Ascending aorta (tissue), 2 donors: ENCODE measurements at regions not wholly inside any gene's neighbourhood (a gene's known extent, or its start where the extent isn't known, plus 50 kb on each side); places are given as distances from the start of the nearest gene placed in this dataset.
"Not testable (repeated sequence)": the region's sequence is repeated elsewhere in the genome, so short reads cannot be mapped to it uniquely, and the experiment has no call there.

Source experiments
- DNase-seq, 2 donors: peaks; one replicate each; pipeline ENCODE4 v3.0.0-alpha.2; 2019; ENCODE audit warnings: low spot score in 2 of 2
- H3K27ac ChIP-seq, 2 donors: fragments of 200-600 bp; sonication (generic); one replicate each; pipeline ENCODE4 v1.5.1; 2016 to 2017; ENCODE audit warnings: mild to moderate bottlenecking in 1 of 2
- H3K27me3 ChIP-seq: fragments of 200-600 bp; sonication (generic); one replicate; pipeline ENCODE4 v1.5.1; 2017
- H3K36me3 ChIP-seq, 2 donors: fragments of 200-600 bp; sonication (generic); one replicate each; pipeline ENCODE4 v1.5.1; 2016
- H3K4me1 ChIP-seq, 2 donors: fragments of 200-600 bp; sonication (generic); one replicate each; pipeline ENCODE4 v1.5.1; 2016 to 2017; ENCODE audit warnings: mild to moderate bottlenecking in 1 of 2
- H3K4me3 ChIP-seq, 2 donors: fragments of 200-600 bp; sonication (generic); one replicate each; pipeline ENCODE4 v1.5.1; 2016 to 2017; ENCODE audit warnings: mild to moderate bottlenecking in 1 of 2
- H3K9me3 ChIP-seq, 2 donors: fragments of 200-600 bp; sonication (generic); one replicate each; pipeline ENCODE4 v1.5.1; 2016
- CTCF ChIP-seq, 3 experiments: fragments of 200-600 bp in 2 of 3; fragments of 450-650 bp in 1 of 3; sonication (generic) in 2 of 3; IDR thresholded peaks; one replicate each; pipeline ENCODE4 v1.5.1; 2016 to 2019; ENCODE audit warnings: antibody characterized with exemption in 3 of 3, mild to moderate bottlenecking in 1 of 3, moderate library complexity in 1 of 3
- intact Hi-C: fragments of 100-400 bp; cut with DNase I; formaldehyde crosslinking; loops from one replicate; pipeline ENCODE4 v1.15.1; 2023

GRCh38 chr13:64130600-64130999 is 2715.0 kb upstream of the PCDH20 start:
- H3K9me3 ChIP-seq: no peaks in the 10 kb centered on the region
- intact Hi-C loops: no loop called here
- H3K27me3 ChIP-seq: no peaks in the 10 kb centered on the region
- TF ChIP-seq CTCF (IDR thresholded peaks at IDR 0.05): no peak
- H3K4me3 ChIP-seq: no peak overlapping the region
- DNase-seq: no peak
- no peaks in the 10 kb centered on the region for H3K4me1 ChIP-seq
- no peaks in the 10 kb centered on the region for H3K36me3 ChIP-seq
- H3K27ac ChIP-seq: no peak overlapping the region

GRCh38 chr13:64130171-64130570 is 2714.5 kb upstream of the PCDH20 start:
- Histone ChIP-seq H3K36me3 (no peaks in the 10 kb centered on the region), H3K4me1 (no peaks in the 10 kb centered on the region), H3K4me3 (no peak overlapping the region), H3K9me3 (no peaks in the 10 kb centered on the region), H3K27me3 (no peaks in the 10 kb centered on the region), H3K27ac (no peak overlapping the region)
- no peak for TF ChIP-seq CTCF (IDR thresholded peaks at IDR 0.05)
- intact Hi-C loops: no loop called here
- no peak for DNase-seq

GRCh38 chr13:64127856-64128255 is 2712.2 kb upstream of the PCDH20 start:
- H3K27me3 ChIP-seq: no peaks in the 10 kb centered on the region
- no peak overlapping the region for H3K4me3 ChIP-seq
- intact Hi-C loops: no loop called here
- H3K27ac ChIP-seq: no peak overlapping the region
- no peaks in the 10 kb centered on the region for H3K36me3 ChIP-seq
- no peaks in the 10 kb centered on the region for H3K9me3 ChIP-seq
- H3K4me1 ChIP-seq: no peaks in the 10 kb centered on the region
- no peak for TF ChIP-seq CTCF (IDR thresholded peaks at IDR 0.05)
- DNase-seq: no peak

GRCh38 chr13:64127192-64127591 is 2711.5 kb upstream of the PCDH20 start:
- H3K27me3 ChIP-seq: no peaks in the 10 kb centered on the region
- no peak overlapping the region for H3K4me3 ChIP-seq

GRCh38 chr13:64121023-64121709 is 2705.5 kb upstream of the PCDH20 start:
- H3K4me1 ChIP-seq, H3K36me3 ChIP-seq, H3K9me3 ChIP-seq, H3K27ac ChIP-seq, H3K27me3 ChIP-seq, DNase-seq, intact Hi-C loops, H3K4me3 ChIP-seq: not testable (repeated sequence)

More at GRCh38 chr13:64127192-64127591, 2711.5 kb upstream of the PCDH20 start:
- no peak overlapping the region for H3K27ac ChIP-seq
- intact Hi-C loops: no loop called here
- no peak for DNase-seq
- no peaks in the 10 kb centered on the region for H3K36me3 ChIP-seq
- no peak for TF ChIP-seq CTCF (IDR thresholded peaks at IDR 0.05)
- H3K9me3 ChIP-seq: no peaks in the 10 kb centered on the region
- H3K4me1 ChIP-seq: no peaks in the 10 kb centered on the region

GRCh38 chr13:64099994-64100393 is 2684.3 kb upstream of the PCDH20 start:
- no peak for DNase-seq
- intact Hi-C loops: no loop called here
- TF ChIP-seq CTCF (IDR thresholded peaks at IDR 0.05): no peak
- Histone ChIP-seq H3K27ac (no peak overlapping the region), H3K4me3 (no peak overlapping the region), H3K4me1 (no peaks in the 10 kb centered on the region), H3K36me3 (no peaks in the 10 kb centered on the region), H3K9me3 (no peaks in the 10 kb centered on the region), H3K27me3 (no peaks in the 10 kb centered on the region)
